CD4-positive, alpha-beta T cell treated with Interleukin-10 for 1 hour (primary cell): ENCODE measurements at regions not wholly inside any gene's neighbourhood (a gene's known extent, or its start where the extent isn't known, plus 50 kb on each side); places are given as distances from the start of the nearest gene placed in this dataset.
A peak's percentile ranks its signal among the peaks of the same experiment; 100 is the strongest.

Experiments
- DNase-seq: peaks from one replicate; pipeline ENCODE4 v3.0.0-alpha.2; 2020

GRCh38 chr2:88834376-88834775, 142.9 kb downstream of the RPIA start:
- no peak for DNase-seq

- DNase-seq, result no peak
These were observed 143.4 kb downstream of the RPIA start for GRCh38 chr2:88834866-88835265.

GRCh38 chr2:88835726-88836125, 144.3 kb downstream of the RPIA start:
- DNase-seq, result no peak

- no peak for DNase-seq
These were observed 144.9 kb downstream of the RPIA start for GRCh38 chr2:88836351-88836750.

GRCh38 chr2:88837511-88838160, 146.2 kb downstream of the RPIA start:
- no peak for DNase-seq

GRCh38 chr2:88838165-88838635, 146.7 kb downstream of the RPIA start:
- no peak for DNase-seq

GRCh38 chr2:88841224-88841929, 149.9 kb downstream of the RPIA start:
- DNase-seq, result no peak

GRCh38 chr2:88842656-88843460, 151.4 kb downstream of the RPIA start:
- no peak for DNase-seq

GRCh38 chr2:88843651-88844050, 152.2 kb downstream of the RPIA start:
- no peak for DNase-seq

- no peak for DNase-seq
These were observed 153.5 kb downstream of the RPIA start for GRCh38 chr2:88844960-88845359.

- DNase-seq, result peak; percentile 3
These were observed 154.5 kb downstream of the RPIA start for GRCh38 chr2:88845772-88846661.

- DNase-seq, result no peak
These were observed 161.4 kb downstream of the RPIA start for GRCh38 chr2:88852753-88853402.

GRCh38 chr2:88853403-88853790, 161.9 kb downstream of the RPIA start:
- no peak for DNase-seq

GRCh38 chr2:88854528-88854927, 163.1 kb downstream of the RPIA start:
- DNase-seq, result no peak

GRCh38 chr2:88855620-88856408, 164.3 kb downstream of the RPIA start:
- no peak for DNase-seq

- no peak for DNase-seq
These were observed 165.1 kb downstream of the RPIA start for GRCh38 chr2:88856409-88857135.

GRCh38 chr2:88857274-88857741, 165.8 kb downstream of the RPIA start:
- DNase-seq, result no peak

GRCh38 chr2:88857951-88858411, 166.5 kb downstream of the RPIA start:
- DNase-seq, result no peak

GRCh38 chr2:88859461-88859860, 168.0 kb downstream of the RPIA start:
- no peak for DNase-seq

- no peak for DNase-seq
These were observed 169.1 kb downstream of the RPIA start for GRCh38 chr2:88860421-88861075.
